HG03060 (cell line): ENCODE measurements at regions not wholly inside any gene's neighbourhood (a gene's known extent, or its start where the extent isn't known, plus 50 kb on each side); places are given as distances from the start of the nearest gene placed in this dataset.
"Not testable (repeated sequence)": the region's sequence is repeated elsewhere in the genome, so short reads cannot be mapped to it uniquely, and the experiment has no call there.

ENCODE experiments used
- ATAC-seq: cut with Tn5 transposase; IDR thresholded peaks from one replicate; pipeline ENCODE4 v1.9.1; 2021; ENCODE audit warnings: low read depth, moderate number of reproducible peaks; ENCODE audit not compliant: unreplicated experiment

GRCh38 chr1:200290010-200290685 lies 119.7 kb downstream of the ZNF281 start:
- ATAC-seq, result no peak

- ATAC-seq, result no peak
These were observed 121.6 kb downstream of the ZNF281 start for GRCh38 chr1:200288226-200288625.

GRCh38 chr1:200284236-200284635 lies 125.6 kb downstream of the ZNF281 start:
- ATAC-seq, result not testable (repeated sequence)

GRCh38 chr1:200282497-200283122 lies 127.2 kb downstream of the ZNF281 start:
- ATAC-seq, result no peak

GRCh38 chr1:200281201-200281835 lies 128.5 kb downstream of the ZNF281 start:
- ATAC-seq, result no peak

- ATAC-seq, result no peak
These were observed 129.9 kb downstream of the ZNF281 start for GRCh38 chr1:200279810-200280411.

- no peak for ATAC-seq
These were observed 133.9 kb downstream of the ZNF281 start for GRCh38 chr1:200275816-200276453.

- no peak for ATAC-seq
These were observed 134.4 kb downstream of the ZNF281 start for GRCh38 chr1:200275415-200275814.

GRCh38 chr1:200274116-200274515 lies 135.7 kb downstream of the ZNF281 start:
- ATAC-seq, result no peak

GRCh38 chr1:200272481-200273068 lies 137.3 kb downstream of the ZNF281 start:
- no peak for ATAC-seq

- ATAC-seq, result no peak
These were observed 140.6 kb downstream of the ZNF281 start for GRCh38 chr1:200269256-200269655.

GRCh38 chr1:200267937-200268336 lies 141.9 kb downstream of the ZNF281 start:
- ATAC-seq, result no peak

GRCh38 chr1:200267458-200267857 lies 142.4 kb downstream of the ZNF281 start:
- no peak for ATAC-seq

GRCh38 chr1:200266871-200267270 lies 143.0 kb downstream of the ZNF281 start:
- no peak for ATAC-seq

- ATAC-seq, result no peak
These were observed 144.0 kb downstream of the ZNF281 start for GRCh38 chr1:200265881-200266280.

GRCh38 chr1:200265104-200265503 lies 144.7 kb downstream of the ZNF281 start:
- ATAC-seq, result no peak

- no peak for ATAC-seq
These were observed 146.6 kb downstream of the ZNF281 start for GRCh38 chr1:200263203-200263602.

GRCh38 chr1:200262326-200262965 lies 147.4 kb downstream of the ZNF281 start:
- peak; percentile 56 for ATAC-seq

- ATAC-seq, result no peak
These were observed 149.1 kb downstream of the ZNF281 start for GRCh38 chr1:200260597-200261335.
